Neuron (in vitro differentiated cells): ENCODE measurements at regions not wholly inside any gene's neighbourhood (a gene's known extent, or its start where the extent isn't known, plus 50 kb on each side); places are given as distances from the start of the nearest gene placed in this dataset.
A peak's percentile ranks its signal among the peaks of the same experiment; 100 is the strongest.

Source experiments
- H2AFZ ChIP-seq: one replicate; pipeline ENCODE4 v1.6.1; 2013; ENCODE audit warnings: low read depth, mild to moderate bottlenecking, inconsistent platforms, low read length, moderate library complexity
- H3K27me3 ChIP-seq: one replicate; pipeline ENCODE4 v1.6.1; 2013; ENCODE audit warnings: low read length; ENCODE audit not compliant: insufficient read depth
- H3K36me3 ChIP-seq: one replicate; pipeline ENCODE4 v1.6.1; 2013; ENCODE audit warnings: low read length; ENCODE audit not compliant: insufficient read depth
- H3K4me1 ChIP-seq: one replicate; pipeline ENCODE4 v1.6.1; 2013; ENCODE audit warnings: low read length; ENCODE audit not compliant: insufficient read depth
- H3K4me3 ChIP-seq: 2 replicates; pipeline ENCODE4 v1.5.1; 2013; ENCODE audit warnings: mild to moderate bottlenecking, low read length, moderate library complexity
- H3K9me3 ChIP-seq: one replicate; pipeline ENCODE4 v1.6.1; 2013; ENCODE audit warnings: low read length

GRCh38 chr4:125039550-125039949 is 275.2 kb upstream of the FAT4 start:
- Histone ChIP-seq H2AFZ (no peak overlapping the region), H3K9me3 (no peaks in the 10 kb centered on the region), H3K4me1 (peaks cover 12% of the 10 kb centered on the region), H3K36me3 (no peaks in the 10 kb centered on the region), H3K27me3 (no peaks in the 10 kb centered on the region), H3K4me3 (no peak overlapping the region)

- Histone ChIP-seq H2AFZ (no peak overlapping the region), H3K9me3 (no peaks in the 10 kb centered on the region), H3K27me3 (no peaks in the 10 kb centered on the region), H3K4me3 (no peak overlapping the region), H3K36me3 (no peaks in the 10 kb centered on the region), H3K4me1 (no peaks in the 10 kb centered on the region)
Measured at GRCh38 chr4:125022855-125023501, 291.8 kb upstream of the FAT4 start.

GRCh38 chr4:125021189-125021588 is 293.6 kb upstream of the FAT4 start:
- H3K4me3 ChIP-seq, result no peak overlapping the region
- H3K4me1 ChIP-seq, result no peaks in the 10 kb centered on the region
- no peaks in the 10 kb centered on the region for H3K9me3 ChIP-seq
- no peak overlapping the region for H2AFZ ChIP-seq
- H3K27me3 ChIP-seq, result no peaks in the 10 kb centered on the region
- no peaks in the 10 kb centered on the region for H3K36me3 ChIP-seq

- no peak overlapping the region for H2AFZ ChIP-seq
- no peaks in the 10 kb centered on the region for H3K4me1 ChIP-seq
- H3K9me3 ChIP-seq, result no peaks in the 10 kb centered on the region
- H3K27me3 ChIP-seq, result no peaks in the 10 kb centered on the region
- no peak overlapping the region for H3K4me3 ChIP-seq
- no peaks in the 10 kb centered on the region for H3K36me3 ChIP-seq
Measured at GRCh38 chr4:125020089-125021034, 294.4 kb upstream of the FAT4 start.

- Histone ChIP-seq H3K36me3 (no peaks in the 10 kb centered on the region), H3K9me3 (no peaks in the 10 kb centered on the region), H3K4me1 (no peaks in the 10 kb centered on the region), H2AFZ (no peak overlapping the region), H3K27me3 (no peaks in the 10 kb centered on the region), H3K4me3 (no peak overlapping the region)
Measured at GRCh38 chr4:125016892-125017299, 297.9 kb upstream of the FAT4 start.

GRCh38 chr4:125013891-125014290 is 300.9 kb upstream of the FAT4 start:
- Histone ChIP-seq H2AFZ (no peak overlapping the region), H3K27me3 (no peaks in the 10 kb centered on the region)

GRCh38 chr4:125011646-125012045 is 299.1 kb upstream of the ANKRD50 start:
- Histone ChIP-seq H3K4me1 (peaks cover 2% of the 10 kb centered on the region), H3K27me3 (no peaks in the 10 kb centered on the region), H2AFZ (peak overlapping the region; percentile 44), H3K4me3 (no peak overlapping the region), H3K36me3 (no peaks in the 10 kb centered on the region), H3K9me3 (no peaks in the 10 kb centered on the region)

More at GRCh38 chr4:125013891-125014290, 300.9 kb upstream of the FAT4 start:
- no peaks in the 10 kb centered on the region for H3K36me3 ChIP-seq
- H3K4me1 ChIP-seq, result peaks cover 2% of the 10 kb centered on the region
- no peak overlapping the region for H3K4me3 ChIP-seq
- no peaks in the 10 kb centered on the region for H3K9me3 ChIP-seq

- H3K9me3 ChIP-seq, result no peaks in the 10 kb centered on the region
- no peak overlapping the region for H2AFZ ChIP-seq
Measured at GRCh38 chr4:125010796-125011503, 298.4 kb upstream of the ANKRD50 start.

GRCh38 chr4:125008676-125009075 is 296.1 kb upstream of the ANKRD50 start:
- no peaks in the 10 kb centered on the region for H3K9me3 ChIP-seq
- H2AFZ ChIP-seq, result no peak overlapping the region
- H3K4me3 ChIP-seq, result no peak overlapping the region
- no peaks in the 10 kb centered on the region for H3K36me3 ChIP-seq
- H3K4me1 ChIP-seq, result peaks cover 18% of the 10 kb centered on the region
- H3K27me3 ChIP-seq, result no peaks in the 10 kb centered on the region

More at GRCh38 chr4:125010796-125011503, 298.4 kb upstream of the ANKRD50 start:
- Histone ChIP-seq H3K4me3 (no peak overlapping the region), H3K27me3 (no peaks in the 10 kb centered on the region), H3K4me1 (peaks cover 2% of the 10 kb centered on the region), H3K36me3 (no peaks in the 10 kb centered on the region)

GRCh38 chr4:125004676-125005075 is 292.1 kb upstream of the ANKRD50 start:
- no peaks in the 10 kb centered on the region for H3K9me3 ChIP-seq
- peaks cover 16% of the 10 kb centered on the region for H3K4me1 ChIP-seq
- H3K27me3 ChIP-seq, result no peaks in the 10 kb centered on the region
- no peak overlapping the region for H3K4me3 ChIP-seq
- H2AFZ ChIP-seq, result peak overlapping the region; percentile 70
- no peaks in the 10 kb centered on the region for H3K36me3 ChIP-seq

GRCh38 chr4:125003840-125004239 is 291.3 kb upstream of the ANKRD50 start:
- Histone ChIP-seq H3K27me3 (no peaks in the 10 kb centered on the region), H3K9me3 (no peaks in the 10 kb centered on the region), H3K36me3 (no peaks in the 10 kb centered on the region), H3K4me1 (peaks cover 16% of the 10 kb centered on the region), H2AFZ (no peak overlapping the region), H3K4me3 (no peak overlapping the region)

GRCh38 chr4:124997991-124998390 is 285.5 kb upstream of the ANKRD50 start:
- Histone ChIP-seq H2AFZ (no peak overlapping the region), H3K27me3 (no peaks in the 10 kb centered on the region), H3K9me3 (no peaks in the 10 kb centered on the region), H3K36me3 (no peaks in the 10 kb centered on the region), H3K4me3 (no peak overlapping the region), H3K4me1 (no peaks in the 10 kb centered on the region)

GRCh38 chr4:124997124-124997523 is 284.6 kb upstream of the ANKRD50 start:
- Histone ChIP-seq H3K4me3 (no peak overlapping the region), H2AFZ (no peak overlapping the region), H3K36me3 (no peaks in the 10 kb centered on the region), H3K27me3 (no peaks in the 10 kb centered on the region), H3K9me3 (no peaks in the 10 kb centered on the region), H3K4me1 (no peaks in the 10 kb centered on the region)
